CD4-positive, alpha-beta T cell treated with Interleukin-15 for 1 hour (primary cell): ENCODE measurements at regions not wholly inside any gene's neighbourhood (a gene's known extent, or its start where the extent isn't known, plus 50 kb on each side); places are given as distances from the start of the nearest gene placed in this dataset.
A peak's percentile ranks its signal among the peaks of the same experiment; 100 is the strongest.
"Not testable (repeated sequence)": the region's sequence is repeated elsewhere in the genome, so short reads cannot be mapped to it uniquely, and the experiment has no call there.

Experiments
- DNase-seq: peaks from one replicate; pipeline ENCODE4 v3.0.0-alpha.2; 2020

DNA sequence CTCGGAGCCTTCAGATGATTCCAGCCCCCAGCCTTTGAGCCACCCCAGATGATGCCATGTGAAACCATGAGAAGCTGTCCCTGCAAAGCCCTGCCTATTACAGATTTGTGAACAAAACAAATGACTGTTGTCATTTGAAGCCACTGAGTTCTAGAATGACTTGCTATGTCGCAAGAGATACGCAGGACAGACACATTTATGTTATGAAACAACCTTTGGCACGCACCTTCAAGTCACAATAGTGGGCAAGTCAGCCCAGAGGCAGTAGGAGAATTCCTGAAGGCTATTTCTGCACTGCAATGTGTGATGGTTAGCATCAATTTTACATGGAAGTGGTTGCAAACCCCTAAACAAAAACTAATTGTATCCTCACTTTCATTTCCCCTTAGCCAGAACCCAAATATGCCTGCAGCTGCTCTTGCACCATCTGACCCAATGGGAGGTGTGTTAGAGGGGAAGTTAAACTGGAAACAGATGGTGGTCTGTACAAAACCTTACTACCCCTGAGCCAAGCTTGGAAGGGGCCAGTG, 174.4 kb upstream of the ATP6AP2 start:
- no peak for DNase-seq

DNA sequence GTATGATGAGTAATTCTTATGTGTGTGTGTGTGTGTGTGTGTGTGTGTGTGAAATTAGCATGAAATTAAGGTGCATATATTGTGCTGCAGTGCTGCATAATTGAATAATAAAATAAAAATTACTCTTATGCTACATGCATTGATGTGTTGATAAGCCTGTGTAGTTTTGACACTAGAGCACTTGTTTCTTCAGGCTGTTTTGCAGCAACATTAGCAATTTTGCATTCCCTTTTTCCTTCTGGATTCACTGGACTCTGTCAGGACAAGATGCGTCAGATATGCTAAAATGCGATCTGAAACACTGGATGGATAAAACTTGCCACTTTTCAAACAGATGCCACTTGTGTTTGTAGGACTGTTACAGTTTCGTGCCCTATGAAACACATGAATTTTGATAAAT, 175.4 kb upstream of the ATP6AP2 start:
- no peak for DNase-seq

DNA sequence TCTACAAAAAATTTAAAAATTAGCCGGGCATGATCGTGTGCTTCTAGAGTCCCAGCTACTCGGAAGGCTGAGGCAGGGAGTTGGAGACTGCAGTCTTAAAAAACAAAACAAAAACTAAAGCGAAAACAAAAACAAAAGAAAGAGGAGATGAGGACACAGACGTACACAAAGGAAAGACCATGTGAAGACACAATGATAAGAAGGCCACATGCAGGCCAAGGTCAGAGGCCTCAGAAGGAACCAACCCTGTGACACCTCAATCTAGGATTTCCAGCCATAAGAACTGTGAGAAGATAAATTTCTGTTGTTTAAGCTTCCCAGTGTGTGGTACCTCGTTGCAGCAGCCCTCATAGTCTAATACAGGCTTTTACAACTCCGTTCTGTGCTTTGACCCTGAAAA, 177.0 kb upstream of the ATP6AP2 start:
- DNase-seq = no peak

DNA sequence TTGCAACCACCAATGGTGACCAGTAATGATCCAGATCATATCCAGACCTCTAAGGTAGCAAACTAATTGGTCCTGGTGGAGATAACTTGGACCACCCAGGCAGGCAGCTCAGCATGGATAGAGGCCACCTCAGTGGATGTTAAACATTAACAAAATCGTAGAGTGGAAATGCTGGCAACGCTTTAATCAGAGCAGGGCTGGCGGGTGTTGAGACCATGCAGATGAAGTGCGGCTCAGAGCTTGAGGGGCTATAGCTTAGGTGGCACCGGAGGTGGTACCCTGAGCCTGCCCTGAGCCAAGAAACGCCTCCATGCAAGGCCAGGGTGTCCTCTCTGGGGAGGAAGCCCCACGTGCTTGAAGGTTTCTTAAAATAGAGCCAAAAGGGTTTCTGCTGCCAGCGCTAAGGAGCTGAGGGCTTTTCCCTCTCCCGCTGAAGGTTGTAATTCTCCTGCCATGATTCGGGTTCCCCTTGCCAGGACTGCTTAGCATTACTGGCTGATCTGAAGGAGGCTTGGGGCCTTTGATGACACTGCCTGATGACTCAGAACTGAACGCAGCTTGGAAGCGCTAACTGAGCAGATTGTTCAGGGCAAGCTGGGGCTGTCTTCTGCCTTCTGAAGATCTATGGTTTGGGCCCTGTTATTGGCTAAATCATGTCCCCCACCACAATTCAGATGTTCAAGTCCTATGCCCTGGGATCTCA, 177.8 kb upstream of the ATP6AP2 start:
- DNase-seq = no peak

DNA sequence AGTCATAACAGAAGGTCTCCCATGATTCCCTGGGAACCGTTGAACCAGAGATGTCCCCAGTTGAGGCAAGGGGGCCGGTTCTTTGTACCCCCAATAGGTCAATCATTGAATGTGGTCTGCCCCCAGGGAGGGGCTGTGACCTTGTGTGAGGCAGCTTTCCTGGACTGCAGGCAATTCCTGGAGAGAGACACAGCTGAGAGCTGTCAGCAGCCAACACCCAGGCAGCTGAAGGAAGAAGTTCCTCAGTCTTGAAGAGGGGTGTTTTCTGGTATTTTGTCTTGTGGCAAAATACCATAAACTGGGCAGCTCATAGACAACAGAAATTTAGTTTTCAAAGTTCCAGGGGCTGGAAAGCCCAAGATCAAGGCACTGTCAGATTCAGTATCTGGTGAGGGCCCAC, 185.7 kb upstream of the ATP6AP2 start:
- DNase-seq = no peak

DNA sequence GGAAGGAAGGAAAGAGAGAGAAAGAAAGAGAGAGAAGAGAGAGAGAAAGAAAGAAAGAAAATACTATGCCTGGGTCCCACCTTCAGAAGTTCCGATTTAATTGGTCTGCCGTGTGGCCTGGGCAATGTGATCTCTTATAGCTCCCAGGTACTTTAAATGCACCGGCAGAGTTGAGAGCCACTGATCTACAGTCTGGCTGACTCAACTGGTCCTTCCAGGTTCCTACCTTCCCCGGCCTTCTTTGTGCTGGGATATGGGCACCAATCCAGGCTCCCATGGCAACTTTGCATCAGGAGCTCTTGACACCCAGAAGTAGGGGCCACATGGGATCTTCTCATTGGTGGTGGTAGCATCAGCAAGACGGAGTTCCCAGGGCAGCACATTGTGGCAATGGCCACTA, 186.5 kb upstream of the ATP6AP2 start:
- DNase-seq = no peak

DNA sequence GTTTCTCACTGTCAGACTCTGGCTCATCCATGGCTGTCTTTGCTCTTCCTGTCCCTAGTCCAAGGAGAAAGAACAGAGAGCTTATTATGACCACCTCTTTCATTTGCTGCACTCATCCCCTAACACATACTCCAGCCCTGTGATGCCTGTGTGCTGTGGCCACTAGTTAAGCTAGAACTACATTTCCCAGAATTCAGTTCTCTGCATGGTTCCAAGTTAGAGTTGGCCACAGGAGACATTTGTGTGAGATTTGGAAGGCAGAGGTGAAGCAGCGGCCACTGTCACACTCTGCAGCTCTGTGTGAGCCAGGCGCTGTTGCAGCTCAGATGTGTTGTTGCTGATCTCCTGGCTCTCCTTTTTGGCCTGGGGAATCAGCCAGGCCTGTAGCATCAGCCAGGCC, 188.2 kb upstream of the ATP6AP2 start:
- no peak for DNase-seq

DNA sequence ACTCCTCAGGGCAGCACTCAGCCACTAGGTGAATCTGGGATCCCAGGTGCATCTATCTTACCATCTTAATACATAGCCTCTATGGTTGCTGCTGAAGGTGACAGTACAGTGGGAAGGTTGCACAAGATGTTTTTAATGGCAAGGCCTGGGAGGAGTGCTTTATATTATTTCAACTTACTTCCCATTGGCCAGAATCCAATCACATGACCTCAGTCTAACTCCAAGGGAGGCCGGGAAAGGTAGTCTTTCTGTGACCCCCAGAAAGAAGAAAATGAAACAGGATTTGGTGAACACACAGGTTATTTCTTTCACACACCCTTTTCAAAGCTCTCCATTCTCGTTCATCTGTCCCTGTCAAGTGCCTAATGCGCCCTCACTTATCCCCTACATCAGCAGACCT, 189.1 kb upstream of the ATP6AP2 start:
- no peak for DNase-seq

DNA sequence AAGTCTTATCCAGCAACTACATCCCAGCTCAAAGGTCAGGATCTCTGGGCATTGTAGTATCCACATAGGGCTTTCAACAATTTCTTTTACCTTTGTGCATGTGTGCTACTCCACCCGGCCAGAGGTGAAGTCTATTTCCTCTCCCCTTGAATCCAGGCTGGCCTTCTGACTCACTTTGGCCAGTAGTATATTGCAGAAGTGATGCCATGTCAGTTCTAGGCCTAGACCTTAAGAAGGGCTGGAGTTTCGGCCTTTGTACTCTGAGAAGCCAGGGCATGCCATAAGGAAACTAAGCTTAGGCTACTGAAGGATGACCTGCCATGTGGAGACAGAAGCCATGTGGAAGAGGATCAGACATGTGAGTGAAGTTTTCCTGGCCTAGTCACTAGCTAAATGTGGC, 191.2 kb upstream of the ATP6AP2 start:
- DNase-seq = no peak

DNA sequence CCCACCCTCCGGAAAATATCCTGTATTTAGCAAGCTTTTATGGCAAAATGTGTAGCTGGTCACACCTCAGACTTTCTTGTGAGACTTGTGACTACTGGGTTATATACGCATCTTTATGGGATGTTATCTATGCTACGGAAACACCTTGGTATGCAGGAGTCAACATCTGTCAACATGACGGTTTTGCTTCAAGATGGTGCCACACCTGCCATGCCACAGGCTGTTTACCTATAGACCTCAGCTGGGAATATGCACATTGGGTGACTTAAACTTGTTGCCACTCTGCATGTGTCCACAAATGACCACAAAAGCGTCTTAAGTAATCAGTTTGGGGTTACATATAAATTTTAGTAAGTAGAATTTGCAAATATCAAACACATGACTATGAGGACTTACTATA, 192.3 kb upstream of the ATP6AP2 start:
- no peak for DNase-seq

DNA sequence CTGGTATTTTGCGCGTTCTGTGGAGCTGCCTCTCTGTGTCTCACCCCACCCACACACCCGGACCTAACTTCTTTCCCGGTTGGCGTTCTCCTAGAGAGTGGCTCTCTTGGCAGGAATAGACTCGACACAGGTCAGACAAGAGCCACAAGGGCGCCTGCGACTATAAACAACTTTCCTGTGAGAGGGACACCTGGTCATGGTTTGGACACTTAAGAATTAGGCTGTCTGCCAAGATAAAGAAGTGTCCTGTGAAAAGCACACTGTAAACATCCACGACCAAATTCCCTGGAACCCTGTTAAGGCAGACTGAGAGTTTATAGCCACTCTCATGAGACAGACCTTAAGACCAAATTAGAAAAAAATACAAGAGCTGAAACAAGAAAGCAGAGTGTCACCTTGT, 192.9 kb upstream of the ATP6AP2 start:
- not testable (repeated sequence) for DNase-seq

DNA sequence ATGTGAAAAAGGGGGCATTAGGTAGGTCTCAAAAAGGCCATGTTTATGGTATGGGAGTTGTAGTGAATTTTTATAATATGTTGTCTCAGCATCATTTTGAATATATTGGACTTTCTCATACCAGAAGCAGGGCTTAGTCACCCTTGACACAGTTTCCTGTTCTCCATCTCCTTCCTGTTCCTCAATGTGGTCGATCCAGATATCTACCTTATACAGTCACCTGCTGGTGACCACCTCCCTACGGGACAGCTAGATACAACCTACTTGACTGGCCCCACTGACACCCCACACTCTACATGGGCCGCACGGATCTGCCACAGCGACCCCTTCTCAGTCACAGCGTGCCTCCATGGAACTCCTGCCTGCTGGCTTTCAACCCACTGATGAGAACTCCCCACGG, 193.5 kb upstream of the ATP6AP2 start:
- not testable (repeated sequence) for DNase-seq

DNA sequence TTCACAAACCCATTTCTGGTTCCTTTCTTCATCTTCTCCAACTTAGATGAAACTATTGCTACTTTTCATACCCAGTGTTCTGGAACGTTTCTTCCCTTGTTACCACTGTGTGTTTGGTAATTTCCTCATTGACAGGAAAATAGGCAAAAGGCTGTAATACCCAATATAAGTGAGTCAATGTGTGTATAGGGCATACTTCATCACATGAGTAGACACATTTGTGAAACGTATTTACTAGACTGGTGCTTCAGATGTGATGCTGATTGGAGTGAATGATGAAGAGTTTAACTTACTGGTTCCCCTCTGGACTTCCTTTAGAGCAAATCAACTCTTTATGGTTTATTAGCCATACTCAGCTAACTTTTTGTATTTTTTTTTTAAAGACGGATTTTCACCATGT, 195.1 kb upstream of the ATP6AP2 start:
- no peak for DNase-seq

DNA sequence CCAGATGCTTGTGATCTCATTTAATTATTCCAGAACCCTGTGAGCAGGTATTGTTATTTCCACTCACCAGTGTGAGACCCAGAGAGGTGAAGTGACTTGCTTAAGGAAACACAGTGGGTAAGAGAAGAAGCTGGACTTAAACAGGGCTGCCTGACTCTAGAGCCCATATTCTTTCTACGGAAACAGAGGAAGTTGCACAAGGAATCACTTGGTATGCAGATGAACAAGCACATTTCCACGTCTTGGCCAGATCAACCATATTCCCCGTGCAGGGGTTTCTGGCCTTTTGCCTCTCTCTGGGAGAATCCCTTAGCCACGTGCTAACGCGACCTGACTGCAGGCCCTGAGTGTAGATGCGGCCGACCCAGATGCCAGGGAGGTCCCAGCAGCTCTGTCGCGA, 195.5 kb upstream of the ATP6AP2 start:
- DNase-seq = no peak

DNA sequence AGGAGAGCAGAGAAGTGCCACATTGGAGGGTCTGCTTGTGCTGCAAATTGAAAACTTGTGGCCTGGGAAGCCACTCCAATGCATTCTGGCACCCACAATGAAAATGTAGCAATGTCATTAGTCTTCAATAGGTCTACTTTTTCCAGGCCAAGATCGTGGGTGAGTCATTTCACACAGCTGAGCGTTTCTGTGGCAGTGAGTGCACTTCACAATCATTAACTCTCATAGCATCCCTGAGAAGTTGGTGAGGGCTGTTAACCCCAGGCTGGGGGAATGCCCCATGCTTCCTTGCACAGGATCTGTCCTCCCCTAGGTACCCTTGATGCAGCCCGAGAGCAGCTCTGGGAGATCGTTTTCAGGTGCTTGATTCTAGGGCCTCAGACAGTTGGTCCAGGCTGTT, 196.8 kb upstream of the ATP6AP2 start:
- DNase-seq = no peak

DNA sequence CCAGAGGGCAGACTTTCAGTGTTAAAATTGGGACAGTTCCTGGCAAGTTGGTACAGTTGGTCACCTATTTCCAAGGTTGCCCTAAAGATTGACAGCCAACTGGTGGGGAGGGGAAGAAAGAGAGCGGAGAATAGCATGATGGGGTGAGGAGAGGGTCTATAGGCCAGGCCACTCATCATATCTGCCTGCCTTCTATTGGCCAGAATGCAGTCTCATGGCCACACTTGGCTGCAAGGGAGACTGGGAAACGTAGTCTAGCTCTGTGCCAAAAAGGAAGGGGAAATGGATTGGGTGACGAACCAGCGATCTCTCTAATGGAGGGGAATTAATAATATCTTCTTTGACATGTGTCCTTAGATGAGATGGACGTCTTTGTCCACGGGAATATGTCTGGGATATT, 197.4 kb upstream of the ATP6AP2 start:
- no peak for DNase-seq

DNA sequence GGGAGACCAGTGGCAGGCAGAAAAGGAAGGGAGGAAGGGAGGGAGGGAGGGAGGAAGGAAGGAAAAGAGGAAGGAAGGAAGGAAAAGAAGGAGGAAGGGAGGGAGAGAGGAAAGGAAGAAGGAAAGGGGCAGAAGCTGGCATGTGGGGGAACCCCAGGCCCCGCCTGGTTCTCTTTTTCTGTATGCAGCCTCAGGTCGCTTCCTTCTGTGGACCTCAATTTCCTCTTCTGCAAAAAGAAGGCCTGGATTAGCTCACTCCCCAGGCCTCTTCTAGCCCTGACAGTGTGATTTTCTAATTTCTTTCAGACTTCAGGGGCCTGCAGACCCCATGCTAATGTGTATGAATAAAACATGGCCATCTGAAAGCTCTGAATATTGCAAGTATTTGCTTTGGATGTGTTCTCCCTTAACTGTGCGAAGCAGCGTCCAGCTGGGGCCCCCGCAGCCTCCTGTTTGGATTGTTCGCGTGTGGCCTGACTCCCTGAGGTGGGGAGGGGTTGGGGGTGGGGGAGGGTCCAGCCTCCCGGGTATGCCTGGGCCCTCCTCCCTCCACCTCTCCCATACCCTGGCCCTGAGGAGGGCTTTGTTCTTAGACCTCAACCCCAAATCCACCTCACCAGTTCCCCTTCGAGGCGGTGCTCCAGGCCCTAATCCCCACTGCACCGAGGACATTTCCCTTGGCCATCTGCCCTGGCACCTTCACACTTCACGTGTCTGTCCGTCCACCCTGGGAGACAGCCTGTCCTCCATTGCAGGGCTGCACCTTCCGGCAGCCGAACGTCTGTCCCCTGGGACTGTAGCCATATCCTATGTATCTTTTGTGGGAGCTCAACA, 199.9 kb upstream of the ATP6AP2 start:
- peak; percentile 30 for DNase-seq

DNA sequence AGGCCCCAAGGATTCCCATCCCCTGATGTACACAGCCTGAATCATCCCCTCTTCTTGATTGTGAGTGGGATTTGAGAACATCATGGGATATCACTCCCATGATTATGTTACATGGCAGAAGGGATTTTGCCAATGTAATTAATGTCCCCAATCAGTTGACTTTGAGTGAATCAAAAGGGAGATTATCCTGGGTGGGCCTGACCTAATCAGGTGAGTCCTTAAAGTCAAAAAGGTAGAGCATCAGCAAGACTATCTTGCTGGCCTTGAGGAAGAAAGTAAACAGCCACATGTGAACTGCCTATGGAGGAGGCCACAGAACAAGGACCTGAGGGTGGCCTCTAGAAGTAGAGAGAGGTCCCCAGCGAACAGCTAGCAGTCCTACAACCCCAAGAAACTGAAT, 203.1 kb upstream of the ATP6AP2 start:
- no peak for DNase-seq

DNA sequence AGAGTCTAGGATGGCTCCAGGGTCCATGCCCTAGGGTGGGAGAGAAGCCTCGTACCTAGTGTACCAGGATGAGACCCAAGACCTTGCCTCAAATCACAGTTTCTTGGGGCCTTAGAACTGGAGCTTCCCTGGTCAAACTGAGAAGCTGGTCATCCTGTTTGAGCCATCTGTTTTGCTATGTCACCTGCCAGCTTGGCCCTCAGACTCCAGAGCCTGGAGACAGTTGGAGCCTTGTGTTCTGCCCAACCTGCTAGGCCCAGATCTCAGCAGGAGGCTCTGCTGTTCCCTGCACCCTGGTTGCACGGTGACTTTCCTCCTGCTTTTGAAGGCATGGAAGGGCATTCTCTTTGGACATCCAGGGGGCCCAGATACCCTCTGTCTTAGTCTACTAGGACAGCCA, 206.3 kb upstream of the ATP6AP2 start:
- DNase-seq = no peak

DNA sequence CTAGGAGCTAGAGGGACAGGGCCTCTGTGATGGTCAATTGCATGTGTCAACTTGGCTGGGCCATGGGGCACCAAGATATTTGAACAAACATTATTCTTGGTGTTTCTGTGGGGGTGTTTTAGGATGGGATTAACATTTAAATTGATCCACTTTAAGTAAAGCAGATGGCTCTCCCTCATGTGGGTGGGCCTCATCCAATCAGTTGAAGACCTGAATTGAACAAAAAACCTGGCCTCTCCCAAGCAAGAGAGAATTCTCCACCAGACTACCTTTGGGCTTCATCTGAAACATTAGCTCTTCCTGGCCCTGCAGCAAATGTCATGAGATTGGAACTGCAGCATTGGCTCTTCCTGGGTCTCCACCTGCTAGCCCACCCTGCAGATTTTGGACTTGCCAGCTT, 207.1 kb upstream of the ATP6AP2 start:
- DNase-seq = no peak

DNA sequence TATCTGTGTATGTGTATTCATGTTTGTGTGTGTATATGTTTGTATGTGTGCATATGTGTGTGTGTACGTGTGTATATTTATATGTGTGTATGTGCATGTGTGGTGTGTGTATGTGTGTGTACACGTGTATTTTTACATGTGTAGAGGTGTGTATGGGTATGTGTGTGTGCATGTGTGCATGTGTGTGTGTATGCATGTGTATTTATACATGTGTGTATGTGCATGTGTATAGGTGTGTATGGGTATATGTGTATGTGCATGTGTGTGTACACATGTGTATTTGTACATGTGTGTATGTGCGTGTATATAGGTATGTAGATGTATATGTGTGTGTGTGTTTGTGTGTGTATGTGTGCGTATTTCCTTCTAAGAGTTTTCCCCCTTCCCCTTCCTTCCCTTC, 207.7 kb upstream of the ATP6AP2 start:
- DNase-seq = no peak

DNA sequence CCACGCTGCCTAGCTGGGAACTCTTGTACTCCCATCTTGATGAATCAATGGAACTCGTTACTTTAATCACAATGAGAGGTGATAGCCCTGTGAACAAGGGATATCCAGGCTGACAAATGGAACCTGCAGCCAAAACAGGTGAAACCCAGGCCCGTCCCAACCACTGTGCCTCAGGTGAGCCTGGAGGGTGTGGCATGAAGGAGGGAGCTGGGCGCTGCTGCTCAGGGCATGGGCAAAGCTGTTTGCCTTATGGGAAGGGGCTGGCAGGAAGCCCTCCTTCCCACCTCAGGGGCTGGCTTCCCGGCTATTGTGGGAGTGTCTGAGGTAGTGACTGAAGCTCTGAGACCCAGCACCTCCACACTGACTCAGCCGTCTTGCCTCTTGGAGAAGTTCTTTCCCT, 209.4 kb upstream of the ATP6AP2 start:
- DNase-seq = no peak

DNA sequence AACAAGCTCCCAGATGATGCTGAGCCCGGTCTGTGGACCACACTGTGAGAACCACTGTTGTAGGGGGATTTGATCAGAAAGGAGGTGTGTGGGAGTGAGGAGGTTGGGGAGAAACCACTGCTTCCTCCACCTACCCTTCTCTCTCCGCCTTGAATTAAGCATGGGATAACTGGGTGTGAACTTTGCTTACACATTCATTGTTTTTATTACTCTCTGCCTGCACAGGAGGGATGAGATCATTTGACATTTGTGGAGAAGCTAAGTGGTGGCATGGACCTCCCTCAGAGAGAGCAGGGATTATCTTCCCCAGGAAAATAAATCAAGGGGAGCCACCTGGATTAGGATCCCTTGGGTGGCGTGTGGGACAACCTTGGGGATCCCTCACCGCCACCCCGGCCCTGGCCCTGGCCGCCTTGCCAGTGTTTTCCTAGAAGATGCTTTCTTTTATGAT, 212.1 kb upstream of the ATP6AP2 start:
- no peak for DNase-seq

DNA sequence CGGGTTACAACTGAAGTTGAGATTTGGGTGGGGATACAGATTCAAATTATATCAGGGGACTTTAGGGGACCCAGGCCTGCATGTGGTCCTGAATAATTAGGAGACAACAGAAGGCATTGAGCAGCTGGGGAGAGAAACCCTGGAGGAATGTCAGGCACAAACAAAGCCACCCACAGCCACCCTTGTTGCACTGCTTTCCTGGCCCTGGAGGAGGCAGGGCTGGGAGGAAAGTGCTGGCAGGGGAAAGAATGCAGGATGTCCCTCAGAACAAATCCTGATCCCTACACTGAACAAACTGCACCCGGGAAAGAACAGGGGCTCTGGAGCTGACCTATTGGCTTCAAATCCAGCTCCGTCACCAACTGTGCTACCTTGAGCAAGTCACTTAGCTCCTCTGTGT, 214.1 kb upstream of the ATP6AP2 start:
- no peak for DNase-seq
